GM13976 (cell line): ENCODE measurements at regions not wholly inside any gene's neighbourhood (a gene's known extent, or its start where the extent isn't known, plus 50 kb on each side); places are given as distances from the start of the nearest gene placed in this dataset.

Experiments
- DNase-seq: peaks from one replicate; pipeline ENCODE4 v3.0.0; 2012; ENCODE audit warnings: low spot score
- in situ Hi-C: fragments of 300-500 bp; cut with MboI; formaldehyde crosslinking; loops from one replicate; pipeline ENCODE4 v1.12.0; 2022; ENCODE audit warnings: low sequenced_read_pairs, mixed read lengths, inconsistent platforms; ENCODE audit not compliant: unreplicated experiment
- TF ChIP-seq, protein P1 (sequence below): IDR thresholded peaks from 2 replicates; pipeline ENCODE4 v1.5.1; 2012; ENCODE audit warnings: borderline replicate concordance, mild to moderate bottlenecking; ENCODE audit not compliant: insufficient read depth; ENCODE audit errors: extremely low read depth, missing control alignments, control extremely low read depth

- in situ Hi-C loops: no loop called here
- DNase-seq: no peak
- TF ChIP-seq, protein P1, sequence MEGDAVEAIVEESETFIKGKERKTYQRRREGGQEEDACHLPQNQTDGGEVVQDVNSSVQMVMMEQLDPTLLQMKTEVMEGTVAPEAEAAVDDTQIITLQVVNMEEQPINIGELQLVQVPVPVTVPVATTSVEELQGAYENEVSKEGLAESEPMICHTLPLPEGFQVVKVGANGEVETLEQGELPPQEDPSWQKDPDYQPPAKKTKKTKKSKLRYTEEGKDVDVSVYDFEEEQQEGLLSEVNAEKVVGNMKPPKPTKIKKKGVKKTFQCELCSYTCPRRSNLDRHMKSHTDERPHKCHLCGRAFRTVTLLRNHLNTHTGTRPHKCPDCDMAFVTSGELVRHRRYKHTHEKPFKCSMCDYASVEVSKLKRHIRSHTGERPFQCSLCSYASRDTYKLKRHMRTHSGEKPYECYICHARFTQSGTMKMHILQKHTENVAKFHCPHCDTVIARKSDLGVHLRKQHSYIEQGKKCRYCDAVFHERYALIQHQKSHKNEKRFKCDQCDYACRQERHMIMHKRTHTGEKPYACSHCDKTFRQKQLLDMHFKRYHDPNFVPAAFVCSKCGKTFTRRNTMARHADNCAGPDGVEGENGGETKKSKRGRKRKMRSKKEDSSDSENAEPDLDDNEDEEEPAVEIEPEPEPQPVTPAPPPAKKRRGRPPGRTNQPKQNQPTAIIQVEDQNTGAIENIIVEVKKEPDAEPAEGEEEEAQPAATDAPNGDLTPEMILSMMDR: no peak
Observed at GRCh38 chr21:38958940-38959691, 153.4 kb downstream of the ETS2 start.

- in situ Hi-C loops: no loop called here
- DNase-seq: no peak
- TF ChIP-seq, protein P1: no peak
Observed at GRCh38 chr21:38958323-38958705, 152.6 kb downstream of the ETS2 start.

DNA sequence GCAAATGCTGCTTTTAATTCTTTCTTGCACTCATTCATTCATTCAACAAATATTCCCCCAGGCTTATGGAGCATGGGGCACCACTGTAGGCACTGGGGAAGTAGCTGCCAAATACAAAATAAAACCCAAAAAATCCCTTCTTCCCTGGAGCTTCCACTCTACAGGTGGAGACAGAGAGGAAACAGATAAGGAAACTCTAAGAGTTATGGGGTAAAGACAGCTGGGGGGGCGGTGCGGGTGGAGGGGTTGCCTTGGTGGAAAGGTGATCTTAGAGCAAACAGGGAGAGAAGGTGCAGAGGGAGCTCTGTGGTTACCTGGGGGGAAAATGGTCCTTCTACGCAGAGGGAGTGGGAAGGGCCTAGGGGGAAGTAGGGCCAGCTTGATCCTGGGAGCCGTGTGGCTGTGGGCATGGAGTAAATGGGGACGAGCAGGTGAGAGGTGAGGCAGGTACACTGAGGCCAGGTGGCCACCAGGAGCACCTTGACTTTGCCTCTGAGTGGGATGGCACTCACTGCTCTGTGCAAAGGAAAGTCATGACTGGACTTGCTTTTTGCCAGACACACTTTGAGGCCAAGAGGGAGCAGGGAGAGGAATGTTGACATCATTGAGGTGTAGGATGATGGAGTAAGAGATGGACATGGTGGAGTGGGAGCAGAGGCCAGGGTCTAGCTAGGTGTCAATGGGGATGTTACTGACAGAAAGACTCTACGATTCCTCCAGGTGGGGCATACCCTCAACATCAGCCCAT, 152.0 kb downstream of the ETS2 start:
- TF ChIP-seq, protein P1: no peak
- no peak for DNase-seq
- in situ Hi-C loops: no loop called here

GRCh38 chr21:38956856-38957571, 151.3 kb downstream of the ETS2 start:
- TF ChIP-seq, protein P1: no peak
- in situ Hi-C loops: no loop called here
- DNase-seq: no peak

- TF ChIP-seq, protein P1: no peak
- DNase-seq: no peak
- in situ Hi-C loops: no loop called here
Observed at GRCh38 chr21:38956521-38956855, 150.8 kb downstream of the ETS2 start.

- DNase-seq: no peak
- in situ Hi-C loops: no loop called here
- TF ChIP-seq, protein P1: no peak
Observed at GRCh38 chr21:38956007-38956406, 150.3 kb downstream of the ETS2 start.
